Inflammatory macrophage treated with lipopolysaccharide for 1 hour (primary cell): ENCODE measurements at regions not wholly inside any gene's neighbourhood (a gene's known extent, or its start where the extent isn't known, plus 50 kb on each side); places are given as distances from the start of the nearest gene placed in this dataset.

ENCODE experiments used
- DNase-seq, 2 donors: peaks; one replicate each; pipeline ENCODE4 v3.0.0-alpha.2; 2020 to 2022

DNA sequence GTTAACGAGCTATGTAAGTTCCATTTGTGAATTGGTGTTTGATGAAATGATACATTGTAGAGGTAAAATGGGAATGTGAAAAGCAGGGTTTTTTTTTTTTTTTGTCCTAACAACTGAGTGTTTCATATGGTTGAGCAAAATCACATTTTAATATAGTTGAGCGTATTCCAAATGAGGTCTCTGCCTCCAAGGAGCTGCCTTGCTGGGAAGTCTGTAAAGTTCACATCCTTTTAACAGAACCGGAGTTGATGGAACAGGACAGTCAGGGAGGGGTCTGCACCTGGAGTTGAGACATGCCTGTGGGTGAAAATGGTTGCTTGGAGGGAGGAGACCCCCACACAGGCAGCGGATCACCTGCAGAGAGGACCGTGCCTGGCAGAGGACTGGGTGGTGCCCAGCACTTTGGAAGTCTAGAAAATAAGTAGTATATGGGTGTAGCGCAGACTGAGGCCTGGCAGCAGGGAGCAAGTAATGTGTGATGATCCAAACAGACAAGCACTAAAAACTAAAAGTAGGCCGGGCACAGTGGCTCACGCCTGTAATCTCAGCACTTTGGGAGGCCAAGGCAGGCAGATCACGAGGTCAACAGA lies 75.2 kb upstream of the UBAC2 start:
- no peak for DNase-seq

DNA sequence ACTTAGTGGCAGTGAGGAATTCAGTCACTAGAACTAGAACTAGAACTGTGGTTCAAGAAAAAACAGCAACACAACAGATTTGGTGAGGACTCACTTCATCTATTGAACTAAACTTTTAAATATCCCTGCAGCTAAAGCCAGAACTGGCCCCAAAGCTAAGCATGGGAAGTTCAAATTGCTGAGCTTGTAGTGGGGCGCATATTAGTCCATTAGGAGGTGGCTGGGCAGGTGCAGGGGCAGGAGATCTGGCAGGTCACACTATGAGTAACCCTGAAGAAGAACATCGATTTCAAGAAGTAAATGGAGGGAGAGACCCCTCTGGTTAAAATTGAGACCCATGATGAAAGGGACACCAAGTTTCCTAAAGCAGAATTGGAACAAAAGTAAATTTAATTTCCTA lies 73.8 kb upstream of the UBAC2 start:
- DNase-seq, result no peak

DNA sequence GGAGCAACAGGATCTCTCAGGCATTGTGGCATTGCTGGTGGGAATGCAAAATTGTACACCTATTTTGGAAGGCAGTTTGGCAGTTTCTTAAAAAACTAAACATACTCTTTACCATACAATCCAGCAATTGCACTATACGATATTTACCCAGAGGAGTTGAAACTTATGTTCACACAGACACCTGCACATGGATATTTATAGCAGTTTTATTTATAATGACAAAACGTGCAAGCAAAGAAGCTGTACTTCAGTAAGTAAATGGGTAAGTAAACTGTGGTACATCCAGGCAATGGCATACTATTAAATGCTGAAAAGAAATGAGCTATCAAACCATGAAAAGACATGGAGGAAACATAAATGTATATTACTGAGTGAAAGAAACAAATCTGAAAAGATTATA lies 71.6 kb upstream of the UBAC2 start:
- DNase-seq, result no peak

DNA sequence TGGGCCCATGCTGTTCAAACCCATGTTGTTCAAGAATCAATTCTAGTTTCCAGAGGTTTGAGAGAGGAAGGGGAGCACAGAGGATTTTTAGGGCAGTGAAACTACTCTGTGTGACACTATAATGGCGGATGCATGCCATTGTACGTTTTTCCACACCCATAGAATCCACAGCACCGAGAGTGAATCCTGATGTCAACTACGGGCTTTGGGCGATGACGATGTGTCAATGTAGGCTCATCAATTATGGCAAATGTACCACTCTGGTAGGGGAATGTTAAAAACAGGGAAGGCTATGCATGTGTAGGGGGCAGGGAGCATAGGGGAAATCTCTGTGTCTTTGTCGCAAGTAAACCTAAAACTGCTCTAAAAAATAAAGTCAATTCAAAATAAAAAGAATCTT lies 70.7 kb upstream of the UBAC2 start:
- no peak for DNase-seq

DNA sequence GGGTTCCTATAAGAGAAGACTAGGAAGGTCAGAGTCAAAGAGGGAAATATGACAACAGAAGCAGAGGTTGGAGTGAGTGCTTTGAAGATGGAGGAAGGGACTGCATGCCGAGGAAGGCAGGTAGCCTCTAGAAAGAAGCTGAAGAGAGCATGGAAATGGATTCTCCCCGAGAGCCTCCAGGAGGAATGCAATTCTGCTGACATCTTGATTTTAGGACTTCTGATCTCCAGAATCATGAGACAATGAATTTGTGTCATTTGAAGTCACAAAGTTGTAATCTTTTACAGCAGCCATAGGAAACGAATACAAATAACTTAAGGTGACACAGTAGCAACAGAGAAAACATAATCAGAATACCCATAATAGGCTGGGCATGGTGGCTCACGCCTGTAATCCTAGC lies 69.2 kb upstream of the UBAC2 start:
- DNase-seq, result no peak

DNA sequence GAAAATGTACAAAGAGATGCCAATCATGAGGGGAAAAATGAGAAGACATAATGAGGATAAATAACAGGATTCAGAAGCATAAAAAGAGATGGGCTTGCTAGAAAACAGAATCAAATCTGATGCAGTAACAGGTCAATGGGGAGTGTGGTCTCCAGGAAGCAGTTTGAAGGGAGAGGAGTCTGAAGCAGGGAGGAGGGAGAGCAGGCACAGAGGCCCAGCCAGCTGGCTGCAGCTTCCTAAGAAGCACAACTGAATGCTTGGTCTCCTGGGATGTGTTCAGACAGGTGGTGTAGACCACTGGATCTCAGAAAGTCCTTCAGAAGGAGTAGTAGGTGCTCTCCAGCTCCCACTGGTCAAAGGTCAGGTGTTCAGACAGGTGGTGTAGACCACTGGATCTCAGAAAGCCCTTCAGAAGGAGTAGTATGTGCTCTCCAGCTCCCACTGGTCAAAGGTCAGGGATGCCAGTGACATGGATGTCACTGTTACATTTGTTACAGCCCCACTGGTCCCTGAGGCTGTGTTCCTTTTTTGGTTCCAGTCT lies 68.3 kb upstream of the UBAC2 start:
- DNase-seq, result no peak

DNA sequence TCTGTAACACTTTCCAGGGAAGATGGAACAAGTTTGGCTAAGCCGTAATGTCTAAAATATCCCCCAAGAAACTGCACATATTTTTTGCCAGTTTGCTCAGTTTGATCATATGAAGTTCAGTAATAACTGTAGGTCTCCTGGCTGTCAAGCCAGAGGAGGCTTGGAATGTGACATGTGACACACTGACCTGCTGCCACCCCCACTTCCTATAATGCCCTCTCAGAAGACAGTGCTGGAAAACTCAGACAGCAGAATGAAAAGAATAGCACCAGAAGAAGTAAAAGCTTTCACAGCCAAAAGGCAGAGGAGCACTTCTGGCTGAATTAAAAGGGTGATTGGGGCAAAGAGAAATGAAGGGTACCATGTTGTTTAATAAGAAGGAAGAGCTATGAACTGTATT lies 67.4 kb upstream of the UBAC2 start:
- DNase-seq, result no peak

DNA sequence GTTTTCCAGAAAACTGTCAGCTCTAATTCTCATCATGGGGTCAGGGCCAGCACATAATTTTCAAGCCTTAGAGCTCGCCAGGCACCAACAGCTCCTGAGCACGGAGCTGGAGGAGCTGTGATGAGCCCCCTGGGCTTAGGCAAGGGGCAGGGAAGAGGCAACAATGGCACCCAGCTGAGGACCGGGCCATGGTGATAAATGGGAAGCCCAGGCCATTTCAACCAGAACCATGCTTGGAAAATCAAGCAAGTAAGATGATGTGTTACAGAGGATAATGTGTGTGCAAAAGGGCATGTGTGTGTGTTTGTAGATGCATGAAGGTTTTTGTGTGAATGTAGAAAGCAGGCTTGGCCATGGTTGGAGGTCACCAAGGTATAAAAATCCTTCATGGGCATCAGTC lies 66.8 kb upstream of the UBAC2 start:
- no peak for DNase-seq

DNA sequence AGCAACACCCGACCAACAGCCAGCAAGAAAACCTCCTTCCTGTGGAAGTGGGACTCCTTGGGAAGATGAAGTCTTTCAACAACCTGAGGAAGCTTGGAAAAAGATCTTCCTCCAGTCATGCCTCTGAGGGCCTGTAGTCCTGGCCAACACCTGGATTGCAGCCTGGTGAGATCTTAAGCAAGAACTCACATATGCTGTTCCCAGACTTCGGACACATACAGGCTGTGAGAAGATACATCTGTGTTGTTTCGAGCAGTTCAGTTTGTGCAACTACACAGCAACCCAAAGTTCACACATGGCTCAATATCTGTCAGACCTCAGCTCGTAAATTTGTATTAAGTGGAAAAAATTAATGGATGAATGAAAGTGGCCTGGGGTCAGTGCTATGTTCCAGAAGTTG lies 65.1 kb upstream of the UBAC2 start:
- no peak for DNase-seq

DNA sequence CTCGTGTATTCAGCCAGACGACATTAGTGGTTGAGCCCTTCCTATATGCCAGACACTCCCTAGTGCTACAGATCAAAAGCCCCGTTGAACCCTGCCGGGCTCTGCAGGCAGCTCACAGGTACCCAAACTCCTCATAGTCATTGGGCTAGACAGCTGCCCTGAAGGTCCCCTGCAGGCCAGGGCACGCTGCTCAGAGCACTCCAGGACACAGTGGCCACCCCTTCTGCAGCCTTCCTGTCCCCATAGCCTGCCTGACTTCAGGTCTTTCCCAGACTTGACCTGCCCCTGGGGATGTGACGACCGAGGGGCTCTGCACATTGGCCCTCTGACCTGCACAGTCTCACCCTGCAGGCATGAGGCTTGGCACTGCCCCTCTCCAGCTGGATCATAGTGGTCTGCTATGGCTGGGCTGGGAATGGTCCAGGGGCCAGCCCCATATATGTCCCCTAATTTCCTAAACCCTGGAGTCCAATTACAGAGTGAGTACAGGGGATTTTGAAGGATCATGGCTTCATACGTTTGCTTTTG lies 64.2 kb upstream of the UBAC2 start:
- no peak for DNase-seq

DNA sequence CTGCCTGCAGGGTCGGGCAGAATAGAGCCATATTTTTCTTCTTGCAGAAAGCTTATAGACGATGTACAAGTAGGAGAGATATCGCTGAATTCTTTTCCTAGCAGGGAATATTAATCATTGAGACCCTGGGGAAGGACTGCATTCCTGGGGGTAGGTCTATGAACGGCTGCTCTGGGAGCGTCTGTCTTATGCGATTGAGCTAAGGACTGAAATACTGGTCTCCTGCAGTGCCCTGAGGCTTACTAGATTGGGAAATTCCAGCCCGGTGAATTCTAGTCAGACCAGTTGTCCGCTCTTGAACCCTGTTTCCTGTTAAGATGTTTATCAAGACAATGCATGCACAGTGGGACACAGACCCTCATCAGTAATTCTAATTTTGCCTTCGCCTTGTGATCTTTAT lies 59.8 kb upstream of the UBAC2 start:
- DNase-seq, result no peak

DNA sequence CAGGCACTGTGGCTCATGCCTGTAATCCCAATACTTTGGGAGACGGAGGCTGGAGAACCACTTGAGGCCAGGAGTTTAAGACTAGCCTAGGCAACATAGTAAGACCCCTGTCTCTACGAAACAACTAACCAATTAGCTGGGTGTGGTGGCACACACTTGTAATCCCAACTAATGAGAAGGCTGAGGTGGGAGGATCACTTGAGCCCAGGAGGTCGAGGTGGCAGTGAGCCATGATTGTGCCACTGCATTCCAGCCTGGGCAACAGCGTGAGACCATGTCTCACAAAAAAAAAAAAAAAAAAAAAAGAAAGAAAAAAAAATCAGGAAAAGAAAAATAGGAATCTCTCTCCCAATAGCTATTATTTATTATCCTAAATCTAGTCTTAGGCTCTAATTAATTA lies 56.8 kb upstream of the UBAC2 start:
- DNase-seq, result no peak

DNA sequence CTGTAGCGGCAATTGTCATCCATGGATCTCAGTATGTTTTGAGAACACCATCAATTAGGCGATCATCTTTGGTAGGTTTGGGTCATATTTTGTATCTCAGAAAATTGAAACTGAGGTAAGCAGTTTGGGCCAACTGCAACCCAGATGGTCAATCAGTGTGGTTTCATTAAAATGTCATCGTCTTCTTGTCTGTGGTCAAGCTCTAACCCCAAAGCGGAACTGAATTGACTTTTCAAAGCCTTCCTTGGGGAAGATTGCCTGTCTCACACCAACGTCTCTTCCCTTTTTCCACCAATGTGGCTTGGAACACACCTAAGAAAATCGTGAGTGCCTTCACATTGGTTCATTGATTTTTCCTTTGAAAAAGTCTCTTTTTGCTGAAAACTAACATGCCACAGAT lies 56.3 kb upstream of the UBAC2 start:
- peak; percentile 24 to 61 for DNase-seq

DNA sequence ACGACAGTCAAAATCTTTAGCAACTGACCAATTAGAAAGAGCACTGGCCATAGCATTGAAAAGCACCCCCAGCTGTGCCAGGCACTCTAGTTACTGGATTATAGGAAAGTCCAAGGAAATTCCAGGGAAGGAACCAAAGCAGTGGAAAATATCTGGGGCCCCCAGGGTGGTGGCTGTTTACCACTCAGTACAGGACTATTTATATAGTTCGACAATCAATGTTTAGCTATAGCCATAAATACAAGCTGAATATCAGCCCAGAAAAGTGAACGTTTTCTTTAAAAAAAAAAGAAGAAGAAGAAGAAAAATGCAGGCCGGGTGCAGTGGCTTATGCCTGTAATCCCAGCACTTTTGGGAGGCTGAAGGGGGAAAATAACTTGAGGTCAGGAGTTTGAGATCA lies 55.2 kb upstream of the UBAC2 start:
- DNase-seq, result no peak

DNA sequence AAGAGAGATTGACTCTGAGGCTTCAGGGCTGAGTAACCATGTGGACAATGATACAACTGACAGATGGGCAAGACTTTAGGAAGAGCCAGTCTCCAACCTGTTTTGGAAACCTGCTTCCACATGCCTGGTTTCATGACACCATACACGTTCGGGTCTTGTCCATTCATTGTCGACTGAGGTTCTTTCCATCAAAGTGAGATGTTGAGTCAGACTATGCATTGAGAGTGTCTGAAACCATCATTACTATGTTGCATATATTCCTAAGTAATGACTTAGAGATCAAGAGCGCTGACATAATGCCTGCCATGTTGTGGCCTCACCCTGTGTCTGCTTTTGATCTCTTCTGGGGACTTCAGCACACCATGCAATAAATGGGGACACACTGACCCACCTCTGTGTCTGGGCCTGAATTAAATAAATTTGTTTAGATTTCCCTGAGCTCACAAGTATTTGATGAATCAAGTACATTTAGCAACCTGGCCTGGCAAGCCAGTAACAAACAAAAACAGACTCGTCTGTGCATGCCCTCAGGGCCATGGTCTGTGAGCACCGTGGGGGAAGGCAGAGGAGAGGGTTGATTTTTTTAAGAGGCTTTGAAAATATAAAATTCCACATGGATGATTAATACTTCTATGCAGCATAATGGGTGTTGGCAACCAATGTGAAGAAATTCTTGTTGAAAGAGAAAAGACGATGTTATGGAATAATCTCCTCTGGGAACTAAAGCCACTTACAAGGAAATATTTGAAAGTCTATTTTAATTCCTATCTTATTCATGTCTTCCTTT lies 49.9 kb upstream of the UBAC2 start:
- DNase-seq, result no peak
